Ecto neural progenitor cell (in vitro differentiated cells): ENCODE measurements at regions not wholly inside any gene's neighbourhood (a gene's known extent, or its start where the extent isn't known, plus 50 kb on each side); places are given as distances from the start of the nearest gene placed in this dataset.

Experiments
- DNase-seq: peaks from one replicate; pipeline ENCODE4 v3.0.0-alpha.2; 2018; ENCODE audit warnings: low spot score

GRCh38 chr2:195049372-195050031 is 607.5 kb upstream of the SLC39A10 start:
- DNase-seq = no peak

GRCh38 chr2:195047955-195048354 is 609.1 kb upstream of the SLC39A10 start:
- DNase-seq = no peak

GRCh38 chr2:195044801-195045200 is 612.2 kb upstream of the SLC39A10 start:
- no peak for DNase-seq

- DNase-seq = no peak
These were observed 618.9 kb upstream of the SLC39A10 start for GRCh38 chr2:195038153-195038552.

GRCh38 chr2:195037045-195037444 is 620.0 kb upstream of the SLC39A10 start:
- no peak for DNase-seq

- DNase-seq = no peak
These were observed 625.6 kb upstream of the SLC39A10 start for GRCh38 chr2:195031411-195031810.

GRCh38 chr2:195029804-195030654 is 627.0 kb upstream of the SLC39A10 start:
- DNase-seq = no peak

- no peak for DNase-seq
These were observed 629.1 kb upstream of the SLC39A10 start for GRCh38 chr2:195027947-195028346.

GRCh38 chr2:195026261-195026660 is 630.8 kb upstream of the SLC39A10 start:
- DNase-seq = no peak

GRCh38 chr2:195022508-195022830 is 634.6 kb upstream of the SLC39A10 start:
- DNase-seq = no peak

GRCh38 chr2:195021711-195022507 is 635.1 kb upstream of the SLC39A10 start:
- DNase-seq = no peak

- DNase-seq = no peak
These were observed 638.6 kb upstream of the SLC39A10 start for GRCh38 chr2:195018462-195018861.

- no peak for DNase-seq
These were observed 639.1 kb upstream of the SLC39A10 start for GRCh38 chr2:195017890-195018289.

GRCh38 chr2:195016841-195017240 is 640.2 kb upstream of the SLC39A10 start:
- no peak for DNase-seq

GRCh38 chr2:195009202-195009601 is 647.8 kb upstream of the SLC39A10 start:
- DNase-seq = no peak

GRCh38 chr2:195006856-195007255 is 650.2 kb upstream of the SLC39A10 start:
- DNase-seq = no peak

- DNase-seq = no peak
These were observed 653.0 kb upstream of the SLC39A10 start for GRCh38 chr2:195003881-195004471.

GRCh38 chr2:195001924-195002323 is 655.1 kb upstream of the SLC39A10 start:
- DNase-seq = no peak

- no peak for DNase-seq
These were observed 657.3 kb upstream of the SLC39A10 start for GRCh38 chr2:194999771-195000170.

- no peak for DNase-seq
These were observed 664.4 kb upstream of the SLC39A10 start for GRCh38 chr2:194992648-194993047.

GRCh38 chr2:194985258-194985657 is 671.8 kb upstream of the SLC39A10 start:
- DNase-seq = no peak

GRCh38 chr2:194962254-194962653 is 694.8 kb upstream of the SLC39A10 start:
- DNase-seq = no peak
